WTC11 (cell line): ENCODE measurements at regions not wholly inside any gene's neighbourhood (a gene's known extent, or its start where the extent isn't known, plus 50 kb on each side); places are given as distances from the start of the nearest gene placed in this dataset.

Experiments used
- ATAC-seq: fragments of 200-7000 bp; cut with Tn5 transposase; 2 replicates; pipeline ENCODE4 v1.10.0; 2021; ENCODE audit warnings: mild to moderate bottlenecking, moderate library complexity
- CTCF ChIA-PET: fragments of 300-600 bp; sonication (Branson Sonifier 250); formaldehyde crosslinking; loops from one replicate; lab custom pipeline; 2021; ENCODE audit warnings: antibody characterized with exemption; lab: Charles Lee
- POLR2A ChIA-PET: fragments of 350-600 bp; sonication (Branson Sonifier 250); formaldehyde crosslinking; loops from one replicate; lab custom pipeline; 2021; ENCODE audit warnings: antibody characterized with exemption; lab: Charles Lee
- DNase-seq: peaks from one replicate; pipeline ENCODE4 v3.0.0; 2021; ENCODE audit warnings: low spot score
- H3K27ac Mint-ChIP-seq: 2 replicates; pipeline ENCODE4 v1.8.0; 2021; ENCODE audit warnings: mixed read lengths
- H3K27me3 Mint-ChIP-seq: 2 replicates; pipeline ENCODE4 v1.8.0; 2021; ENCODE audit warnings: low read depth, mild to moderate bottlenecking, moderate library complexity, mixed read lengths
- H3K36me3 Mint-ChIP-seq: 2 replicates; pipeline ENCODE4 v1.8.0; 2021; ENCODE audit warnings: mixed read lengths
- H3K4me1 Mint-ChIP-seq: 2 replicates; pipeline ENCODE4 v1.8.0; 2022; ENCODE audit warnings: mixed read lengths
- H3K4me3 Mint-ChIP-seq: 2 replicates; pipeline ENCODE4 v1.8.0; 2021; ENCODE audit warnings: mild to moderate bottlenecking, moderate library complexity, mixed read lengths
- H3K9me3 Mint-ChIP-seq: 2 replicates; pipeline ENCODE4 v1.8.0; 2021; ENCODE audit warnings: mixed read lengths
- CREB1 ChIP-seq: sonication (generic); formaldehyde crosslinking; IDR thresholded peaks from 2 replicates; pipeline ENCODE4 v1.8.0; 2023; ENCODE audit warnings: mild to moderate bottlenecking, missing genetic modification reagents
- EMX1 ChIP-seq: fragments of 250-450 bp; sonication (Bioruptor Pico); IDR thresholded peaks from 2 replicates; pipeline ENCODE4 v1.8.0; 2021; ENCODE audit warnings: mild to moderate bottlenecking
- FOXK1 ChIP-seq: sonication (generic); formaldehyde crosslinking; IDR thresholded peaks from 2 replicates; pipeline ENCODE4 v1.8.0; 2022; ENCODE audit warnings: mild to moderate bottlenecking, moderate library complexity, missing genetic modification reagents
- JAZF1 ChIP-seq: fragments of 250-450 bp; sonication (Bioruptor Pico); IDR thresholded peaks from 2 replicates; pipeline ENCODE4 v1.9.0; 2021; ENCODE audit warnings: moderate library complexity, mild to moderate bottlenecking, inconsistent platforms
- NFE2L1 ChIP-seq: sonication (generic); formaldehyde crosslinking; IDR thresholded peaks from 2 replicates; pipeline ENCODE4 v1.8.1; 2023; ENCODE audit warnings: missing genetic modification reagents
- NFYB ChIP-seq: sonication (generic); formaldehyde crosslinking; conservative IDR thresholded peaks from 2 replicates; pipeline ENCODE4 v1.8.0; 2022; ENCODE audit warnings: low read depth, missing genetic modification reagents
- NR3C1 ChIP-seq: sonication (generic); formaldehyde crosslinking; conservative IDR thresholded peaks from 2 replicates; pipeline ENCODE4 v1.8.1; 2023; ENCODE audit warnings: low read depth, mild to moderate bottlenecking, missing genetic modification reagents
- RORB ChIP-seq: fragments of 250-450 bp; sonication (Bioruptor Pico); IDR thresholded peaks from 2 replicates; pipeline ENCODE4 v1.9.0; 2021; ENCODE audit warnings: mild to moderate bottlenecking
- TP53 ChIP-seq: sonication (generic); formaldehyde crosslinking; IDR thresholded peaks from 2 replicates; pipeline ENCODE4 v1.8.1; 2023; ENCODE audit warnings: mild to moderate bottlenecking, missing genetic modification reagents
- ZNF121 ChIP-seq: sonication (generic); formaldehyde crosslinking; IDR thresholded peaks from 2 replicates; pipeline ENCODE4 v1.8.0; 2023; ENCODE audit warnings: missing genetic modification reagents
- ZNF138 ChIP-seq: sonication (generic); formaldehyde crosslinking; conservative IDR thresholded peaks from 2 replicates; pipeline ENCODE4 v1.8.1; 2022; ENCODE audit warnings: mild to moderate bottlenecking, moderate library complexity, missing genetic modification reagents
- ZNF317 ChIP-seq: sonication (generic); formaldehyde crosslinking; IDR thresholded peaks from 2 replicates; pipeline ENCODE4 v1.8.1; 2023; ENCODE audit warnings: low read depth, mild to moderate bottlenecking, moderate library complexity, missing genetic modification reagents, borderline replicate concordance
- TF ChIP-seq, protein P1 (sequence below): sonication (generic); formaldehyde crosslinking; IDR thresholded peaks from 2 replicates; pipeline ENCODE4 v1.8.1; 2022; ENCODE audit warnings: low read depth, missing genetic modification reagents, borderline replicate concordance
- TF ChIP-seq, protein P2 (sequence below): sonication (generic); formaldehyde crosslinking; IDR thresholded peaks from 2 replicates; pipeline ENCODE4 v1.8.0; 2022; ENCODE audit warnings: mild to moderate bottlenecking, missing genetic modification reagents
- TF ChIP-seq, protein P3 (sequence below): sonication (generic); formaldehyde crosslinking; IDR thresholded peaks from 2 replicates; pipeline ENCODE4 v1.8.0; 2022; ENCODE audit warnings: mild to moderate bottlenecking, missing genetic modification reagents
- TF ChIP-seq, protein P4 (sequence below): sonication (generic); formaldehyde crosslinking; conservative IDR thresholded peaks from 2 replicates; pipeline ENCODE4 v1.8.1; 2022; ENCODE audit warnings: mild to moderate bottlenecking, missing genetic modification reagents
- TF ChIP-seq, protein P5 (sequence below): sonication (generic); formaldehyde crosslinking; IDR thresholded peaks from 2 replicates; pipeline ENCODE4 v1.8.1; 2022; ENCODE audit warnings: low read depth, mild to moderate bottlenecking, moderate library complexity, missing genetic modification reagents, borderline replicate concordance
- TF ChIP-seq, protein P6 (sequence below): sonication (generic); formaldehyde crosslinking; IDR thresholded peaks from 2 replicates; pipeline ENCODE4 v1.8.0; 2023; ENCODE audit warnings: missing genetic modification reagents, mild to moderate bottlenecking, borderline replicate concordance
- TF ChIP-seq, protein P7 (sequence below): fragments of 250-450 bp; sonication (Bioruptor Pico); IDR thresholded peaks from 2 replicates; pipeline ENCODE4 v1.9.0; 2021; ENCODE audit warnings: mild to moderate bottlenecking
- TF ChIP-seq, protein P8 (sequence below): sonication (generic); formaldehyde crosslinking; IDR thresholded peaks from 2 replicates; pipeline ENCODE4 v1.8.1; 2022; ENCODE audit warnings: mild to moderate bottlenecking, missing genetic modification reagents, moderate library complexity, borderline replicate concordance
- TF ChIP-seq, protein P9 (sequence below): fragments of 250-450 bp; sonication (Bioruptor Pico); IDR thresholded peaks from 2 replicates; pipeline ENCODE4 v1.8.0; 2021; ENCODE audit warnings: mild to moderate bottlenecking

DNA sequence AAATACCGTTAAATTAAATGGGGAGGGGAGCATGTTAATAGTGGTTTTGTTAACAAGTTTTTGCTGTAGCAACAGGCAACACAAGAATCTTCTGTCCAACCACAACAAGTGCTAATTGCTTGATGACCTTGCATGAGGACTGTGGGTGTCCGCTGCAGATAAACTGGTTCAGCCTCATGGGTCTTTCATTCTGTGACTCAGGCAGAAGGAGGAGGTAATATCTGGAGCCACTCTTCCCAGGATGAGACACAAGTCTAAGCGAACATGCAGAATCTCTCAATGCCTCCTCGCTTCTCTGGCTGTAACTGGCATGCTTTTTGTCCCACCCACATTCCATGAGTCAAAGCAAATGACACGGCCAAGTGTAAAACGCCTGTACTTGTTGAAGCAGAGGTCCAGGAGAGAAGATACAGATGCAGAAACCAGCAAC lies 56.6 kb upstream of the MYO16 start:
- Mint-ChIP-seq H3K27ac (no peak overlapping the region), H3K27me3 (no peaks in the 10 kb centered on the region; the same call in 1 of the 2 replicates), H3K4me3 (no peak overlapping the region), H3K4me1 (no peaks in the 10 kb centered on the region), H3K36me3 (no peaks in the 10 kb centered on the region), H3K9me3 (no peaks in the 10 kb centered on the region)
- DNase-seq: no peak
- CTCF ChIA-PET: no interaction called here
- POLR2A ChIA-PET: no interaction called here
- TF ChIP-seq JAZF1 (no peak), RORB (CRISPR knock-in tag) (no peak), FOXK1 (CRISPR knock-in tag) (no peak), TP53 (no peak), ZNF138 (no peak), NFE2L1 (CRISPR knock-in tag) (no peak), ZNF317 (CRISPR knock-in tag) (no peak)
- TF ChIP-seq, protein P1, sequence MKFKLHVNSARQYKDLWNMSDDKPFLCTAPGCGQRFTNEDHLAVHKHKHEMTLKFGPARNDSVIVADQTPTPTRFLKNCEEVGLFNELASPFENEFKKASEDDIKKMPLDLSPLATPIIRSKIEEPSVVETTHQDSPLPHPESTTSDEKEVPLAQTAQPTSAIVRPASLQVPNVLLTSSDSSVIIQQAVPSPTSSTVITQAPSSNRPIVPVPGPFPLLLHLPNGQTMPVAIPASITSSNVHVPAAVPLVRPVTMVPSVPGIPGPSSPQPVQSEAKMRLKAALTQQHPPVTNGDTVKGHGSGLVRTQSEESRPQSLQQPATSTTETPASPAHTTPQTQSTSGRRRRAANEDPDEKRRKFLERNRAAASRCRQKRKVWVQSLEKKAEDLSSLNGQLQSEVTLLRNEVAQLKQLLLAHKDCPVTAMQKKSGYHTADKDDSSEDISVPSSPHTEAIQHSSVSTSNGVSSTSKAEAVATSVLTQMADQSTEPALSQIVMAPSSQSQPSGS (CRISPR knock-in tag): no peak
- TF ChIP-seq, protein P2, sequence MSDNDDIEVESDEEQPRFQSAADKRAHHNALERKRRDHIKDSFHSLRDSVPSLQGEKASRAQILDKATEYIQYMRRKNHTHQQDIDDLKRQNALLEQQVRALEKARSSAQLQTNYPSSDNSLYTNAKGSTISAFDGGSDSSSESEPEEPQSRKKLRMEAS (CRISPR knock-in tag): no peak
- TF ChIP-seq, protein P3, sequence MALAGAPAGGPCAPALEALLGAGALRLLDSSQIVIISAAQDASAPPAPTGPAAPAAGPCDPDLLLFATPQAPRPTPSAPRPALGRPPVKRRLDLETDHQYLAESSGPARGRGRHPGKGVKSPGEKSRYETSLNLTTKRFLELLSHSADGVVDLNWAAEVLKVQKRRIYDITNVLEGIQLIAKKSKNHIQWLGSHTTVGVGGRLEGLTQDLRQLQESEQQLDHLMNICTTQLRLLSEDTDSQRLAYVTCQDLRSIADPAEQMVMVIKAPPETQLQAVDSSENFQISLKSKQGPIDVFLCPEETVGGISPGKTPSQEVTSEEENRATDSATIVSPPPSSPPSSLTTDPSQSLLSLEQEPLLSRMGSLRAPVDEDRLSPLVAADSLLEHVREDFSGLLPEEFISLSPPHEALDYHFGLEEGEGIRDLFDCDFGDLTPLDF (CRISPR knock-in tag): no peak
- TF ChIP-seq, protein P4, sequence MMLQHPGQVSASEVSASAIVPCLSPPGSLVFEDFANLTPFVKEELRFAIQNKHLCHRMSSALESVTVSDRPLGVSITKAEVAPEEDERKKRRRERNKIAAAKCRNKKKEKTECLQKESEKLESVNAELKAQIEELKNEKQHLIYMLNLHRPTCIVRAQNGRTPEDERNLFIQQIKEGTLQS (CRISPR knock-in tag): no peak
- TF ChIP-seq, protein P5, sequence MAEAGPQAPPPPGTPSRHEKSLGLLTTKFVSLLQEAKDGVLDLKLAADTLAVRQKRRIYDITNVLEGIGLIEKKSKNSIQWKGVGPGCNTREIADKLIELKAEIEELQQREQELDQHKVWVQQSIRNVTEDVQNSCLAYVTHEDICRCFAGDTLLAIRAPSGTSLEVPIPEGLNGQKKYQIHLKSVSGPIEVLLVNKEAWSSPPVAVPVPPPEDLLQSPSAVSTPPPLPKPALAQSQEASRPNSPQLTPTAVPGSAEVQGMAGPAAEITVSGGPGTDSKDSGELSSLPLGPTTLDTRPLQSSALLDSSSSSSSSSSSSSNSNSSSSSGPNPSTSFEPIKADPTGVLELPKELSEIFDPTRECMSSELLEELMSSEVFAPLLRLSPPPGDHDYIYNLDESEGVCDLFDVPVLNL (CRISPR knock-in tag): no peak
- TF ChIP-seq, protein P6, sequence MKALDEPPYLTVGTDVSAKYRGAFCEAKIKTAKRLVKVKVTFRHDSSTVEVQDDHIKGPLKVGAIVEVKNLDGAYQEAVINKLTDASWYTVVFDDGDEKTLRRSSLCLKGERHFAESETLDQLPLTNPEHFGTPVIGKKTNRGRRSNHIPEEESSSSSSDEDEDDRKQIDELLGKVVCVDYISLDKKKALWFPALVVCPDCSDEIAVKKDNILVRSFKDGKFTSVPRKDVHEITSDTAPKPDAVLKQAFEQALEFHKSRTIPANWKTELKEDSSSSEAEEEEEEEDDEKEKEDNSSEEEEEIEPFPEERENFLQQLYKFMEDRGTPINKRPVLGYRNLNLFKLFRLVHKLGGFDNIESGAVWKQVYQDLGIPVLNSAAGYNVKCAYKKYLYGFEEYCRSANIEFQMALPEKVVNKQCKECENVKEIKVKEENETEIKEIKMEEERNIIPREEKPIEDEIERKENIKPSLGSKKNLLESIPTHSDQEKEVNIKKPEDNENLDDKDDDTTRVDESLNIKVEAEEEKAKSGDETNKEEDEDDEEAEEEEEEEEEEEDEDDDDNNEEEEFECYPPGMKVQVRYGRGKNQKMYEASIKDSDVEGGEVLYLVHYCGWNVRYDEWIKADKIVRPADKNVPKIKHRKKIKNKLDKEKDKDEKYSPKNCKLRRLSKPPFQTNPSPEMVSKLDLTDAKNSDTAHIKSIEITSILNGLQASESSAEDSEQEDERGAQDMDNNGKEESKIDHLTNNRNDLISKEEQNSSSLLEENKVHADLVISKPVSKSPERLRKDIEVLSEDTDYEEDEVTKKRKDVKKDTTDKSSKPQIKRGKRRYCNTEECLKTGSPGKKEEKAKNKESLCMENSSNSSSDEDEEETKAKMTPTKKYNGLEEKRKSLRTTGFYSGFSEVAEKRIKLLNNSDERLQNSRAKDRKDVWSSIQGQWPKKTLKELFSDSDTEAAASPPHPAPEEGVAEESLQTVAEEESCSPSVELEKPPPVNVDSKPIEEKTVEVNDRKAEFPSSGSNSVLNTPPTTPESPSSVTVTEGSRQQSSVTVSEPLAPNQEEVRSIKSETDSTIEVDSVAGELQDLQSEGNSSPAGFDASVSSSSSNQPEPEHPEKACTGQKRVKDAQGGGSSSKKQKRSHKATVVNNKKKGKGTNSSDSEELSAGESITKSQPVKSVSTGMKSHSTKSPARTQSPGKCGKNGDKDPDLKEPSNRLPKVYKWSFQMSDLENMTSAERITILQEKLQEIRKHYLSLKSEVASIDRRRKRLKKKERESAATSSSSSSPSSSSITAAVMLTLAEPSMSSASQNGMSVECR (CRISPR knock-in tag): no peak
- ATAC-seq: no peak

DNA sequence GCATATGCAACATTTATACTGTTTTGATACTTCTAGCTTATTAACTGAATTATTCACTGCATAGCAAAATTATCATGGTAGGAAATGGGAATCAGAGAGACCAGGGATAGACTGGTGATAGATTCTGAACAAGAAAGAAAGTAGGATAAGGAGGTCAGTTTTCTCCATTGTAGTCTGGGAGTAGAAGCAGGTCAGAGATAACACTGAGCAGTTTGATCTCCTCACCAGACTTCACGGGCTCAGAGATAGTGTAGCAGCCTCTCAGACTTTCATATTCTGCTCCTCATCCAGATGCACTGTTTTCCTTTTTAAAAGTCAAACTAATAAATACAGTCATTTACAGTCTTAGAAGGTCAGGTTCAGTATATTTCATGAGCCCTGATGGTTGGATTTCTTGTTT lies 56.0 kb upstream of the MYO16 start:
- Mint-ChIP-seq H3K27me3 (no peaks in the 10 kb centered on the region; the same call in 1 of the 2 replicates), H3K4me1 (no peaks in the 10 kb centered on the region), H3K36me3 (no peaks in the 10 kb centered on the region), H3K27ac (no peak overlapping the region), H3K9me3 (no peaks in the 10 kb centered on the region), H3K4me3 (no peak overlapping the region)
- ATAC-seq: no peak
- POLR2A ChIA-PET: no interaction called here
- CTCF ChIA-PET: no interaction called here
- DNase-seq: no peak
- TF ChIP-seq, protein P7, sequence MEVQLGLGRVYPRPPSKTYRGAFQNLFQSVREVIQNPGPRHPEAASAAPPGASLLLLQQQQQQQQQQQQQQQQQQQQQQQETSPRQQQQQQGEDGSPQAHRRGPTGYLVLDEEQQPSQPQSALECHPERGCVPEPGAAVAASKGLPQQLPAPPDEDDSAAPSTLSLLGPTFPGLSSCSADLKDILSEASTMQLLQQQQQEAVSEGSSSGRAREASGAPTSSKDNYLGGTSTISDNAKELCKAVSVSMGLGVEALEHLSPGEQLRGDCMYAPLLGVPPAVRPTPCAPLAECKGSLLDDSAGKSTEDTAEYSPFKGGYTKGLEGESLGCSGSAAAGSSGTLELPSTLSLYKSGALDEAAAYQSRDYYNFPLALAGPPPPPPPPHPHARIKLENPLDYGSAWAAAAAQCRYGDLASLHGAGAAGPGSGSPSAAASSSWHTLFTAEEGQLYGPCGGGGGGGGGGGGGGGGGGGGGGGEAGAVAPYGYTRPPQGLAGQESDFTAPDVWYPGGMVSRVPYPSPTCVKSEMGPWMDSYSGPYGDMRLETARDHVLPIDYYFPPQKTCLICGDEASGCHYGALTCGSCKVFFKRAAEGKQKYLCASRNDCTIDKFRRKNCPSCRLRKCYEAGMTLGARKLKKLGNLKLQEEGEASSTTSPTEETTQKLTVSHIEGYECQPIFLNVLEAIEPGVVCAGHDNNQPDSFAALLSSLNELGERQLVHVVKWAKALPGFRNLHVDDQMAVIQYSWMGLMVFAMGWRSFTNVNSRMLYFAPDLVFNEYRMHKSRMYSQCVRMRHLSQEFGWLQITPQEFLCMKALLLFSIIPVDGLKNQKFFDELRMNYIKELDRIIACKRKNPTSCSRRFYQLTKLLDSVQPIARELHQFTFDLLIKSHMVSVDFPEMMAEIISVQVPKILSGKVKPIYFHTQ (CRISPR knock-in tag): no peak
- TF ChIP-seq, protein P8, sequence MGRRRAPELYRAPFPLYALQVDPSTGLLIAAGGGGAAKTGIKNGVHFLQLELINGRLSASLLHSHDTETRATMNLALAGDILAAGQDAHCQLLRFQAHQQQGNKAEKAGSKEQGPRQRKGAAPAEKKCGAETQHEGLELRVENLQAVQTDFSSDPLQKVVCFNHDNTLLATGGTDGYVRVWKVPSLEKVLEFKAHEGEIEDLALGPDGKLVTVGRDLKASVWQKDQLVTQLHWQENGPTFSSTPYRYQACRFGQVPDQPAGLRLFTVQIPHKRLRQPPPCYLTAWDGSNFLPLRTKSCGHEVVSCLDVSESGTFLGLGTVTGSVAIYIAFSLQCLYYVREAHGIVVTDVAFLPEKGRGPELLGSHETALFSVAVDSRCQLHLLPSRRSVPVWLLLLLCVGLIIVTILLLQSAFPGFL (CRISPR knock-in tag): no peak
- TF ChIP-seq NFE2L1 (CRISPR knock-in tag) (no peak), ZNF121 (no peak), NR3C1 (no peak), NFYB (CRISPR knock-in tag) (no peak), EMX1 (CRISPR knock-in tag) (no peak), CREB1 (CRISPR knock-in tag) (no peak)
- TF ChIP-seq, protein P9, sequence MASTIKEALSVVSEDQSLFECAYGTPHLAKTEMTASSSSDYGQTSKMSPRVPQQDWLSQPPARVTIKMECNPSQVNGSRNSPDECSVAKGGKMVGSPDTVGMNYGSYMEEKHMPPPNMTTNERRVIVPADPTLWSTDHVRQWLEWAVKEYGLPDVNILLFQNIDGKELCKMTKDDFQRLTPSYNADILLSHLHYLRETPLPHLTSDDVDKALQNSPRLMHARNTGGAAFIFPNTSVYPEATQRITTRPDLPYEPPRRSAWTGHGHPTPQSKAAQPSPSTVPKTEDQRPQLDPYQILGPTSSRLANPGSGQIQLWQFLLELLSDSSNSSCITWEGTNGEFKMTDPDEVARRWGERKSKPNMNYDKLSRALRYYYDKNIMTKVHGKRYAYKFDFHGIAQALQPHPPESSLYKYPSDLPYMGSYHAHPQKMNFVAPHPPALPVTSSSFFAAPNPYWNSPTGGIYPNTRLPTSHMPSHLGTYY: no peak
- TF ChIP-seq, protein P2 (CRISPR knock-in tag): no peak
